Esophagus squamous epithelium (tissue), 5 donors: ENCODE measurements at regions not wholly inside any gene's neighbourhood (a gene's known extent, or its start where the extent isn't known, plus 50 kb on each side); places are given as distances from the start of the nearest gene placed in this dataset.

Experiments
- DNase-seq: peaks from one replicate; lab custom pipeline; 2025; lab: John Stamatoyannopoulos, UW
- H3K27ac ChIP-seq, 4 donors: fragments of 200-600 bp; sonication (generic); one replicate each; pipeline ENCODE4 v1.5.1; 2016 to 2019; ENCODE audit warnings: mild to moderate bottlenecking in 1 of 4
- H3K27me3 ChIP-seq, 4 donors: fragments of 200-600 bp; sonication (generic); 1 replicate in 3 of 4; 2 replicates in 1 of 4; pipeline versions ENCODE4 v1.5.1 to v1.6.0; 2017 to 2021; ENCODE audit warnings: antibody characterized with exemption in 1 of 4
- H3K36me3 ChIP-seq, 3 donors: fragments of 200-600 bp; sonication (generic); one replicate each; pipeline ENCODE4 v1.5.1; 2016 to 2019
- H3K4me1 ChIP-seq, 3 donors: fragments of 200-600 bp; sonication (generic); one replicate each; pipeline ENCODE4 v1.5.1; 2017 to 2019
- H3K4me3 ChIP-seq, 4 donors: fragments of 200-600 bp; sonication (generic); 1 replicate in 3 of 4; 2 replicates in 1 of 4; pipeline ENCODE4 v1.5.1; 2016 to 2019; ENCODE audit warnings: mild to moderate bottlenecking in 2 of 4, moderate library complexity in 1 of 4
- H3K9me3 ChIP-seq, 3 donors: fragments of 200-600 bp; sonication (generic); one replicate each; pipeline ENCODE4 v1.5.1; 2016 to 2019
- CTCF ChIP-seq, 6 experiments: fragments of 450-650 bp in 4 of 6; fragments of 200-600 bp in 2 of 6; sonication (generic) in 2 of 6; IDR thresholded peaks; one replicate each; pipeline ENCODE4 v1.5.1; 2016 to 2019; ENCODE audit warnings: antibody characterized with exemption in 6 of 6, mild to moderate bottlenecking in 4 of 6, moderate library complexity in 4 of 6
- POLR2A ChIP-seq, 4 donors: fragments of 450-650 bp; IDR thresholded peaks; one replicate each; pipeline ENCODE4 v1.6.1; 2017; ENCODE audit warnings: antibody characterized with exemption in 4 of 4, mild to moderate bottlenecking in 4 of 4, moderate library complexity in 3 of 4
- WGBS, 2 donors: methylation state at CpG; one replicate each; pipeline ENCODE4 v1.1.5; 2018; 5-methylcytosine and 5-hydroxymethylcytosine counted together
- intact Hi-C: fragments of 100-400 bp; cut with DNase I; formaldehyde crosslinking; loops from one replicate; pipeline ENCODE4 v1.15.0; 2022
- donor health status: DM: yes; HTN: yes; CAD: no.

- TF ChIP-seq CTCF (IDR thresholded peaks at IDR 0.05), result no peak
- no peak for DNase-seq
- H3K4me3 ChIP-seq, result no peak overlapping the region
- H3K4me1 ChIP-seq, result no peaks in the 10 kb centered on the region
- no peaks in the 10 kb centered on the region for H3K36me3 ChIP-seq
- no peak overlapping the region for H3K27ac ChIP-seq
- H3K9me3 ChIP-seq, result no peaks in the 10 kb centered on the region
- intact Hi-C loops, result no loop called here
- no peaks in the 10 kb centered on the region for H3K27me3 ChIP-seq
- WGBS, 2 donors, result 43 to 59% methylated on average over 2 of the region's 2 CpGs
These were observed 2595.3 kb downstream of the ARAP2 start for GRCh38 chr4:33649015-33649414.

GRCh38 chr4:33649471-33649870 is 2594.8 kb downstream of the ARAP2 start:
- Histone ChIP-seq H3K27ac (no peak overlapping the region), H3K36me3 (no peaks in the 10 kb centered on the region), H3K27me3 (no peaks in the 10 kb centered on the region), H3K4me3 (no peak overlapping the region), H3K9me3 (no peaks in the 10 kb centered on the region), H3K4me1 (no peaks in the 10 kb centered on the region)
- DNase-seq, result no peak
- intact Hi-C loops, result no loop called here
- TF ChIP-seq CTCF (IDR thresholded peaks at IDR 0.05) (no peak), POLR2A (IDR thresholded peaks at IDR 0.05) (no peak)
- WGBS, 2 donors, result 25 to 30% methylated on average over 1 of the region's 1 CpG

- no peaks in the 10 kb centered on the region for H3K36me3 ChIP-seq
- no peaks in the 10 kb centered on the region for H3K4me1 ChIP-seq
- TF ChIP-seq POLR2A (IDR thresholded peaks at IDR 0.05), result no peak
- TF ChIP-seq CTCF (IDR thresholded peaks at IDR 0.05), result no peak
- H3K27ac ChIP-seq, result no peak overlapping the region
- 52 to 56% methylated on average over 2 of the region's 2 CpGs for WGBS, 2 donors
- no peaks in the 10 kb centered on the region for H3K27me3 ChIP-seq
- H3K9me3 ChIP-seq, result no peaks in the 10 kb centered on the region
- no peak for DNase-seq
- no peak overlapping the region for H3K4me3 ChIP-seq
- intact Hi-C loops, result no loop called here
These were observed 2594.3 kb downstream of the ARAP2 start for GRCh38 chr4:33650036-33650435.

DNA sequence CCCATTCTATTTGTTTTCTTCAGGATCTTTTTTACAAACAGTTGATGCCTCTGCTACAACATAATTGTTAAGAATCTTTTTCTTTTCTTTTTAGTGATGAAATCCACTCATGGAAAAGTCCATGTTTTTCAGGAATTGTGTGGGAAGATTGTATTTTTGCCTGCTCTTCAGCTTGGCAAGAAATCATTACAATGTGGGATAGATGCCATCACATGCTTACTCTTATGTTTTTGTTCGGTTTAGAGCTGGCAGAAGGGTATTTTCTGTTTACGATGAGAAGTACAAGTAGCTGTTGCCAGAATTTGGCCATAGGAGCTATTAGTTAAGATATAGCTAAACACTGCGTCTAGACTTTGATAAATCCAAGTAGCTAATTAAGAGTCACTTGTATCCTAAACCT is 2585.3 kb downstream of the ARAP2 start:
- no peaks in the 10 kb centered on the region for H3K9me3 ChIP-seq
- H3K36me3 ChIP-seq, result no peaks in the 10 kb centered on the region
- no peak overlapping the region for H3K4me3 ChIP-seq
- no peak for DNase-seq
- no peaks in the 10 kb centered on the region for H3K27me3 ChIP-seq
- intact Hi-C loops, result no loop called here
- WGBS, 2 donors, result 65 to 69% methylated on average over 3 of the region's 3 CpGs
- no peaks in the 10 kb centered on the region for H3K4me1 ChIP-seq
- TF ChIP-seq POLR2A (IDR thresholded peaks at IDR 0.05), result no peak
- no peak for TF ChIP-seq CTCF (IDR thresholded peaks at IDR 0.05)
- H3K27ac ChIP-seq, result no peak overlapping the region

DNA sequence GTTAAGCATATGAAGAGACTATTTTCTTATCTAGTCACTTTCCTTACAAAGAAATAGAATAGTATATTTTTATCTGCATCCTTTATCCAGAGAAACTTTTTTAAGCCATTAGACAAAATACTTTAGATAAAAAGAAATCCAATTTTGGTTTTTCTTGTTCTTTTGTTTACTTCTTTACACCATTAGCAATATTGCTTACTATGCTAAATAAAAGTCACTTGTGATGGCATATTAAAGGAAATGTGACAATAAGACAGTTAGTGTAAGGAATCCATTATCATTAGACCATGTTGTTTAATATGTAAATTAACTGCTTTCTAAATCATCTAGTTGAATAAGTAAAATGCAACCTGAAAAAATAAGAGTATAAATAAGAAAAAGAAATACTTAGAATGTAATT is 2582.7 kb downstream of the ARAP2 start:
- Histone ChIP-seq H3K9me3 (no peaks in the 10 kb centered on the region), H3K27me3 (no peaks in the 10 kb centered on the region), H3K36me3 (no peaks in the 10 kb centered on the region), H3K4me3 (no peak overlapping the region), H3K27ac (no peak overlapping the region), H3K4me1 (no peaks in the 10 kb centered on the region)
- TF ChIP-seq POLR2A (IDR thresholded peaks at IDR 0.05), result no peak
- no peak for TF ChIP-seq CTCF (IDR thresholded peaks at IDR 0.05)
- intact Hi-C loops, result no loop called here
- no peak for DNase-seq
